SK-N-SH treated with all-trans-retinoic acid at 6 μM for 48 hours (cell line): ENCODE measurements at regions not wholly inside any gene's neighbourhood (a gene's known extent, or its start where the extent isn't known, plus 50 kb on each side); places are given as distances from the start of the nearest gene placed in this dataset.

ENCODE experiments used
- ATAC-seq: fragments of 200-7000 bp; cut with Tn5 transposase; 3 replicates; pipeline ENCODE4 v1.9.1; 2020; ENCODE audit warnings: mild to moderate bottlenecking, moderate library complexity
- ARNTL ChIP-seq: fragments of 450-650 bp; formaldehyde crosslinking; IDR thresholded peaks from 2 replicates; pipeline ENCODE4 v1.5.0; 2020; ENCODE audit warnings: low read depth, mild to moderate bottlenecking, moderate library complexity, borderline replicate concordance
- BACH2 ChIP-seq: fragments of 250-450 bp; sonication (Bioruptor Pico); IDR thresholded peaks from 2 replicates; pipeline ENCODE4 v1.9.0; 2021; ENCODE audit warnings: mild to moderate bottlenecking, borderline replicate concordance
- CSDC2 ChIP-seq: fragments of 250-450 bp; sonication (Bioruptor Pico); IDR thresholded peaks from 2 replicates; pipeline ENCODE4 v1.5.0; 2020; ENCODE audit warnings: mild to moderate bottlenecking, moderate library complexity
- CSRNP3 ChIP-seq: fragments of 250-450 bp; sonication (Bioruptor Pico); IDR thresholded peaks from 2 replicates; pipeline ENCODE4 v1.5.1; 2021; ENCODE audit warnings: mild to moderate bottlenecking, moderate library complexity
- ESRRG ChIP-seq: fragments of 250-450 bp; sonication (Bioruptor Pico); IDR thresholded peaks from 2 replicates; pipeline ENCODE4 v1.6.1; 2021; ENCODE audit warnings: mild to moderate bottlenecking
- GLIS3 ChIP-seq: fragments of 250-450 bp; sonication (Bioruptor Pico); IDR thresholded peaks from 2 replicates; pipeline ENCODE4 v1.5.0; 2020; ENCODE audit warnings: mild to moderate bottlenecking, moderate library complexity
- OSR1 ChIP-seq: fragments of 250-450 bp; sonication (Bioruptor Pico); IDR thresholded peaks from 2 replicates; pipeline ENCODE4 v1.8.0; 2022; ENCODE audit warnings: moderate library complexity, mild to moderate bottlenecking, inconsistent platforms
- PPARA ChIP-seq: fragments of 250-450 bp; sonication (Bioruptor Pico); IDR thresholded peaks from 2 replicates; pipeline ENCODE4 v1.5.0; 2020; ENCODE audit warnings: mild to moderate bottlenecking, borderline replicate concordance
- RARB ChIP-seq: fragments of 250-450 bp; sonication (Bioruptor Pico); IDR thresholded peaks from 2 replicates; pipeline ENCODE4 v1.8.0; 2021; ENCODE audit warnings: mild to moderate bottlenecking, moderate library complexity
- SNAI2 ChIP-seq: fragments of 250-450 bp; sonication (Bioruptor Pico); IDR thresholded peaks from 2 replicates; pipeline ENCODE4 v1.5.0; 2020; ENCODE audit warnings: mild to moderate bottlenecking, moderate library complexity
- TCF4 ChIP-seq: fragments of 250-450 bp; sonication (Bioruptor Pico); IDR thresholded peaks from 2 replicates; pipeline ENCODE4 v1.8.0; 2021; ENCODE audit warnings: mild to moderate bottlenecking, moderate library complexity, borderline replicate concordance
- TOX ChIP-seq: fragments of 250-450 bp; sonication (Bioruptor Pico); IDR thresholded peaks from 2 replicates; pipeline ENCODE4 v1.8.0; 2021; ENCODE audit warnings: mild to moderate bottlenecking, moderate library complexity, borderline replicate concordance
- ZC3H10 ChIP-seq: fragments of 250-450 bp; sonication (Bioruptor Pico); IDR thresholded peaks from 2 replicates; pipeline ENCODE4 v1.5.1; 2021; ENCODE audit warnings: mild to moderate bottlenecking, moderate library complexity
- ZFP3 ChIP-seq: fragments of 250-450 bp; sonication (Bioruptor Pico); IDR thresholded peaks from 2 replicates; pipeline ENCODE4 v1.5.0; 2020; ENCODE audit warnings: mild to moderate bottlenecking, moderate library complexity
- ZFP30 ChIP-seq: fragments of 450-650 bp; formaldehyde crosslinking; IDR thresholded peaks from 2 replicates; pipeline ENCODE4 v1.5.0; 2022; ENCODE audit warnings: mild to moderate bottlenecking, moderate library complexity
- ZNF565 ChIP-seq: fragments of 450-650 bp; formaldehyde crosslinking; conservative IDR thresholded peaks from 2 replicates; pipeline ENCODE4 v1.5.0; 2020; ENCODE audit warnings: low read depth, mild to moderate bottlenecking, moderate library complexity
- ZNF70 ChIP-seq: fragments of 450-650 bp; formaldehyde crosslinking; IDR thresholded peaks from 2 replicates; pipeline ENCODE4 v1.5.0; 2020; ENCODE audit warnings: mild to moderate bottlenecking, moderate library complexity
- ZNF8 ChIP-seq: fragments of 450-650 bp; formaldehyde crosslinking; IDR thresholded peaks from 2 replicates; pipeline ENCODE4 v1.5.0; 2020; ENCODE audit warnings: mild to moderate bottlenecking, moderate library complexity
- TF ChIP-seq, protein P1 (sequence below): fragments of 250-450 bp; sonication (Bioruptor Pico); IDR thresholded peaks from 2 replicates; pipeline ENCODE4 v1.5.0; 2020; ENCODE audit warnings: mild to moderate bottlenecking, moderate library complexity
- TF ChIP-seq, protein P2 (sequence below): fragments of 250-450 bp; sonication (Bioruptor Pico); IDR thresholded peaks from 2 replicates; pipeline ENCODE4 v1.8.0; 2021; ENCODE audit warnings: low read depth, mild to moderate bottlenecking, moderate library complexity, borderline replicate concordance
- TF ChIP-seq, protein P3 (sequence below): fragments of 250-450 bp; sonication (Bioruptor Pico); IDR thresholded peaks from 2 replicates; pipeline ENCODE4 v1.8.0; 2020; ENCODE audit warnings: mild to moderate bottlenecking, moderate library complexity, borderline replicate concordance

DNA sequence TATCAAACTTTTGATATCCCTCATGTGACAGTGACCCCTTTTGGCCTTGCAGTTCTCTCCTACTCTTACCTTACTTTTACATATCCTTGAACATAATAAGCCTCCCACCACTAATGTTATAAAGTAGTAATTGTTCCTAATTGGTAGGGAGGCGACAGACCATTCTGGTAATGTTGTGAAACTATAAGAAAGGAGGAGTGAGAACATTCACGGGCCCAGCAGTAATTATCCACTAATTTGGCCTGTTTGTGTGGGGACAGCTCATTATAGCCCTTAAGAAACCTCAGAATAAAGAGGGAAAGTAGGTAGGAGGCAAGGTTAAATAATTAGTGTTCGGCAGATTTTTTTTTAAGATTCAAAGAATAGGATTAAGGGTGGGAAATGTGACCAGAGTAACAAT lies 1046.5 kb upstream of the ARRDC3 start (continued):
- no peak for TF ChIP-seq ZNF70 (CRISPR knock-in tag)
- TF ChIP-seq, protein P1, sequence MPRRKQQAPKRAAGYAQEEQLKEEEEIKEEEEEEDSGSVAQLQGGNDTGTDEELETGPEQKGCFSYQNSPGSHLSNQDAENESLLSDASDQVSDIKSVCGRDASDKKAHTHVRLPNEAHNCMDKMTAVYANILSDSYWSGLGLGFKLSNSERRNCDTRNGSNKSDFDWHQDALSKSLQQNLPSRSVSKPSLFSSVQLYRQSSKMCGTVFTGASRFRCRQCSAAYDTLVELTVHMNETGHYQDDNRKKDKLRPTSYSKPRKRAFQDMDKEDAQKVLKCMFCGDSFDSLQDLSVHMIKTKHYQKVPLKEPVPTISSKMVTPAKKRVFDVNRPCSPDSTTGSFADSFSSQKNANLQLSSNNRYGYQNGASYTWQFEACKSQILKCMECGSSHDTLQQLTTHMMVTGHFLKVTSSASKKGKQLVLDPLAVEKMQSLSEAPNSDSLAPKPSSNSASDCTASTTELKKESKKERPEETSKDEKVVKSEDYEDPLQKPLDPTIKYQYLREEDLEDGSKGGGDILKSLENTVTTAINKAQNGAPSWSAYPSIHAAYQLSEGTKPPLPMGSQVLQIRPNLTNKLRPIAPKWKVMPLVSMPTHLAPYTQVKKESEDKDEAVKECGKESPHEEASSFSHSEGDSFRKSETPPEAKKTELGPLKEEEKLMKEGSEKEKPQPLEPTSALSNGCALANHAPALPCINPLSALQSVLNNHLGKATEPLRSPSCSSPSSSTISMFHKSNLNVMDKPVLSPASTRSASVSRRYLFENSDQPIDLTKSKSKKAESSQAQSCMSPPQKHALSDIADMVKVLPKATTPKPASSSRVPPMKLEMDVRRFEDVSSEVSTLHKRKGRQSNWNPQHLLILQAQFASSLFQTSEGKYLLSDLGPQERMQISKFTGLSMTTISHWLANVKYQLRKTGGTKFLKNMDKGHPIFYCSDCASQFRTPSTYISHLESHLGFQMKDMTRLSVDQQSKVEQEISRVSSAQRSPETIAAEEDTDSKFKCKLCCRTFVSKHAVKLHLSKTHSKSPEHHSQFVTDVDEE (CRISPR knock-in tag): no peak
- no peak for TF ChIP-seq CSDC2 (CRISPR knock-in tag)
- TF ChIP-seq SNAI2: no peak
- no peak for TF ChIP-seq ARNTL (CRISPR knock-in tag)
- no peak for TF ChIP-seq ZFP3 (CRISPR knock-in tag)
- no peak for TF ChIP-seq RARB (CRISPR knock-in tag)

DNA sequence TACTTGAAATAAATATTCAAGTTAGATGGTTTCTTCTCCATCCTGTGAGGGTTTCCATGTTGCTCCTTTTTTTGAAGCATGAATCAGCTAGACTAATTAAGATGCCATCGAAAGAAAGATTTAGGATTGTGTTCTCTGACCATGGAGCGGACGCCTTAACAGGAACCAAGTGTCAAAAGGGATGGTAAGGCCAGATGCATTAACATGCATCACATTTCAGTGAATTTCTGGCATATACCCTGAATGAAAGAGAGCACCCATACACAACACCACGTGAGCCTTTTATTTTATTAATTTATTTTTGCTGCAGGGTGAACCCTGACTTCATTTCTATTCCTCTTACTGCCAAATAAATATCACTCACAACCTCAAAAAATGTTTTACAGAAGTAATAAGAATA lies 1045.3 kb upstream of the ARRDC3 start:
- no peak for TF ChIP-seq ZNF8 (CRISPR knock-in tag)
- TF ChIP-seq ARNTL (CRISPR knock-in tag): no peak
- no peak for TF ChIP-seq PPARA
- TF ChIP-seq ESRRG: no peak
- TF ChIP-seq TOX: no peak
- no peak for TF ChIP-seq OSR1
- TF ChIP-seq CSRNP3 (CRISPR knock-in tag): no peak
- TF ChIP-seq ZC3H10 (CRISPR knock-in tag): no peak
- TF ChIP-seq CSDC2 (CRISPR knock-in tag): no peak
- TF ChIP-seq ZFP30: no peak
- TF ChIP-seq GLIS3 (CRISPR knock-in tag): no peak
- no peak for TF ChIP-seq RARB (CRISPR knock-in tag)
- no peak for TF ChIP-seq BACH2 (CRISPR knock-in tag)
- TF ChIP-seq TCF4 (CRISPR knock-in tag): no peak
- TF ChIP-seq ZFP3 (CRISPR knock-in tag): no peak
- TF ChIP-seq, protein P1 (CRISPR knock-in tag): no peak
- TF ChIP-seq ZNF565 (CRISPR knock-in tag): no peak
- TF ChIP-seq, protein P2, sequence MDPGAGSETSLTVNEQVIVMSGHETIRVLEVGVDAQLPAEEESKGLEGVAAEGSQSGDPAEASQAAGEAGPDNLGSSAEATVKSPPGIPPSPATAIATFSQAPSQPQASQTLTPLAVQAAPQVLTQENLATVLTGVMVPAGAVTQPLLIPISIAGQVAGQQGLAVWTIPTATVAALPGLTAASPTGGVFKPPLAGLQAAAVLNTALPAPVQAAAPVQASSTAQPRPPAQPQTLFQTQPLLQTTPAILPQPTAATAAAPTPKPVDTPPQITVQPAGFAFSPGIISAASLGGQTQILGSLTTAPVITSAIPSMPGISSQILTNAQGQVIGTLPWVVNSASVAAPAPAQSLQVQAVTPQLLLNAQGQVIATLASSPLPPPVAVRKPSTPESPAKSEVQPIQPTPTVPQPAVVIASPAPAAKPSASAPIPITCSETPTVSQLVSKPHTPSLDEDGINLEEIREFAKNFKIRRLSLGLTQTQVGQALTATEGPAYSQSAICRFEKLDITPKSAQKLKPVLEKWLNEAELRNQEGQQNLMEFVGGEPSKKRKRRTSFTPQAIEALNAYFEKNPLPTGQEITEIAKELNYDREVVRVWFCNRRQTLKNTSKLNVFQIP (CRISPR knock-in tag): no peak
- no peak for TF ChIP-seq ZNF70 (CRISPR knock-in tag)
- TF ChIP-seq, protein P3, sequence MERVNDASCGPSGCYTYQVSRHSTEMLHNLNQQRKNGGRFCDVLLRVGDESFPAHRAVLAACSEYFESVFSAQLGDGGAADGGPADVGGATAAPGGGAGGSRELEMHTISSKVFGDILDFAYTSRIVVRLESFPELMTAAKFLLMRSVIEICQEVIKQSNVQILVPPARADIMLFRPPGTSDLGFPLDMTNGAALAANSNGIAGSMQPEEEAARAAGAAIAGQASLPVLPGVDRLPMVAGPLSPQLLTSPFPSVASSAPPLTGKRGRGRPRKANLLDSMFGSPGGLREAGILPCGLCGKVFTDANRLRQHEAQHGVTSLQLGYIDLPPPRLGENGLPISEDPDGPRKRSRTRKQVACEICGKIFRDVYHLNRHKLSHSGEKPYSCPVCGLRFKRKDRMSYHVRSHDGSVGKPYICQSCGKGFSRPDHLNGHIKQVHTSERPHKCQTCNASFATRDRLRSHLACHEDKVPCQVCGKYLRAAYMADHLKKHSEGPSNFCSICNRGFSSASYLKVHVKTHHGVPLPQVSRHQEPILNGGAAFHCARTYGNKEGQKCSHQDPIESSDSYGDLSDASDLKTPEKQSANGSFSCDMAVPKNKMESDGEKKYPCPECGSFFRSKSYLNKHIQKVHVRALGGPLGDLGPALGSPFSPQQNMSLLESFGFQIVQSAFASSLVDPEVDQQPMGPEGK (CRISPR knock-in tag): no peak
- ATAC-seq: no peak
